H1 (cell line): ENCODE measurements at regions not wholly inside any gene's neighbourhood (a gene's known extent, or its start where the extent isn't known, plus 50 kb on each side); places are given as distances from the start of the nearest gene placed in this dataset.

Experiments
- EGR1 ChIP-seq: IDR thresholded peaks from 2 replicates; pipeline ENCODE4 v1.6.1; 2011; ENCODE audit warnings: low read depth, low read length, borderline replicate concordance
- SAP30 ChIP-seq: fragments of 300-600 bp; sonication (generic); IDR thresholded peaks from 2 replicates; pipeline ENCODE4 v1.7.1; 2012; ENCODE audit warnings: low read length, moderate library complexity, mild to moderate bottlenecking, inconsistent platforms; ENCODE audit not compliant: insufficient read depth, insufficient replicate concordance

GRCh38 chr14:62168564-62169155 is 406.4 kb downstream of the SNAPC1 start (continued):
- no peak for TF ChIP-seq EGR1
- no peak for TF ChIP-seq SAP30
